H1 (cell line): ENCODE measurements at regions not wholly inside any gene's neighbourhood (a gene's known extent, or its start where the extent isn't known, plus 50 kb on each side); places are given as distances from the start of the nearest gene placed in this dataset.

Experiments
- BRCA1 ChIP-seq: IDR thresholded peaks from 2 replicates; pipeline ENCODE4 v1.6.1; 2012; ENCODE audit warnings: low read depth, low read length, improper control_type of control experiment
- CTCF ChIP-seq, 3 experiments: IDR thresholded peaks; 1 replicate in 2 of 3; 2 replicates in 1 of 3; pipeline versions ENCODE4 v1.5.1 to v1.6.1; 2011; ENCODE audit warnings: low read length in 3 of 3, mild to moderate bottlenecking in 3 of 3, inconsistent platforms in 2 of 3, low read depth in 1 of 3, moderate library complexity in 1 of 3; ENCODE audit not compliant: insufficient read depth in 1 of 3; ENCODE audit errors: control extremely low read depth in 1 of 3
- KDM1A ChIP-seq: fragments of 200-600, 300-600 bp; sonication (generic); IDR thresholded peaks from 2 replicates; pipeline ENCODE4 v1.7.1; 2016; ENCODE audit warnings: mild to moderate bottlenecking, low read length, borderline replicate concordance
- KDM5A ChIP-seq: fragments of 200-600 bp; IDR thresholded peaks from 2 replicates; pipeline ENCODE4 v1.7.1; 2012; ENCODE audit warnings: mild to moderate bottlenecking, low read length, inconsistent platforms, mixed read lengths
- POLR2A ChIP-seq, 2 experiments: IDR thresholded peaks; 1 replicate in 1 of 2; 2 replicates in 1 of 2; pipeline ENCODE4 v1.6.1; 2011; ENCODE audit warnings: low read depth in 2 of 2, low read length in 2 of 2, mild to moderate bottlenecking in 2 of 2; ENCODE audit errors: control extremely low read depth in 1 of 2
- SAP30 ChIP-seq: fragments of 300-600 bp; sonication (generic); IDR thresholded peaks from 2 replicates; pipeline ENCODE4 v1.7.1; 2012; ENCODE audit warnings: low read length, moderate library complexity, mild to moderate bottlenecking, inconsistent platforms; ENCODE audit not compliant: insufficient read depth, insufficient replicate concordance
- SUZ12 ChIP-seq: fragments of 200-600 bp; sonication (generic); IDR thresholded peaks from 2 replicates; pipeline ENCODE4 v1.6.1; 2012; ENCODE audit warnings: mild to moderate bottlenecking, inconsistent platforms, low read length, moderate library complexity, mixed read lengths

- TF ChIP-seq CTCF (IDR thresholded peaks at IDR 0.05; ENCODE audit: control extremely low read depth in 1 of 3, insufficient read depth in 1 of 3, low read depth in 1 of 3, low read length in 3 of 3) (no peak), BRCA1 (no peak), POLR2A (IDR thresholded peaks at IDR 0.05; ENCODE audit: control extremely low read depth in 1 of 2, low read depth in 2 of 2, low read length in 2 of 2) (no peak), SAP30 (no peak), KDM1A (no peak), KDM5A (no peak), SUZ12 (no peak)
These were observed 62.1 kb upstream of the SLC2A12 start (continued) for GRCh38 chr6:134114489-134114888.
